NB4 (cell line): ENCODE measurements at regions not wholly inside any gene's neighbourhood (a gene's known extent, or its start where the extent isn't known, plus 50 kb on each side); places are given as distances from the start of the nearest gene placed in this dataset.

Experiments
- DNase-seq: peaks from one replicate; pipeline ENCODE4 v3.0.0; 2010; ENCODE audit warnings: low read depth
- H3K4me3 ChIP-seq: one replicate; pipeline ENCODE4 v1.5.1; 2011; ENCODE audit warnings: mild to moderate bottlenecking, low read depth, low read length, moderate library complexity
- CTCF ChIP-seq: IDR thresholded peaks from one replicate; pipeline ENCODE4 v1.5.1; 2012; ENCODE audit warnings: low read depth, low read length
- MAX ChIP-seq: IDR thresholded peaks from 2 replicates; pipeline ENCODE4 v1.6.1; 2011; ENCODE audit warnings: low read depth, low read length
- MYC ChIP-seq: IDR thresholded peaks from 2 replicates; pipeline ENCODE4 v1.6.1; 2011; ENCODE audit warnings: low read depth, low read length
- POLR2A ChIP-seq: IDR thresholded peaks from 2 replicates; pipeline ENCODE4 v1.6.1; 2011; ENCODE audit warnings: mild to moderate bottlenecking; ENCODE audit not compliant: insufficient read length; ENCODE audit errors: extremely low read depth

- no peak for TF ChIP-seq CTCF
- TF ChIP-seq MAX = no peak
- TF ChIP-seq MYC = no peak
- TF ChIP-seq POLR2A = no peak
- DNase-seq = no peak
- no peak overlapping the region for H3K4me3 ChIP-seq
These were observed 204.4 kb upstream of the TMEM72 start for GRCh38 chr10:44706745-44707144.

GRCh38 chr10:44713307-44713706 is 197.8 kb upstream of the TMEM72 start:
- H3K4me3 ChIP-seq = no peak overlapping the region
- no peak for DNase-seq
- no peak for TF ChIP-seq MAX
- TF ChIP-seq MYC = no peak
- no peak for TF ChIP-seq POLR2A
- TF ChIP-seq CTCF = no peak

- TF ChIP-seq CTCF = no peak
- TF ChIP-seq MYC = no peak
- no peak for TF ChIP-seq MAX
- no peak for TF ChIP-seq POLR2A
- no peak for DNase-seq
- H3K4me3 ChIP-seq = no peak overlapping the region
These were observed 196.7 kb upstream of the TMEM72 start for GRCh38 chr10:44714451-44714850.

GRCh38 chr10:44715136-44715535 is 196.0 kb upstream of the TMEM72 start:
- no peak overlapping the region for H3K4me3 ChIP-seq
- TF ChIP-seq POLR2A (no peak), MYC (no peak), MAX (no peak), CTCF (no peak)
- DNase-seq = no peak

GRCh38 chr10:44716470-44717015 is 194.6 kb upstream of the TMEM72 start:
- no peak for DNase-seq
- no peak overlapping the region for H3K4me3 ChIP-seq
- TF ChIP-seq MAX (no peak), MYC (no peak), POLR2A (no peak), CTCF (no peak)

- DNase-seq = peak; percentile 41
- H3K4me3 ChIP-seq = no peak overlapping the region
- no peak for TF ChIP-seq MAX
- no peak for TF ChIP-seq CTCF
- no peak for TF ChIP-seq MYC
- no peak for TF ChIP-seq POLR2A
These were observed 188.1 kb upstream of the TMEM72 start for GRCh38 chr10:44723082-44723481.
